Retinal pigment epithelial cell (primary cell): ENCODE measurements at regions not wholly inside any gene's neighbourhood (a gene's known extent, or its start where the extent isn't known, plus 50 kb on each side); places are given as distances from the start of the nearest gene placed in this dataset.
A peak's percentile ranks its signal among the peaks of the same experiment; 100 is the strongest.

ENCODE experiments used
- DNase-seq: peaks from one replicate; pipeline ENCODE4 v3.0.0-alpha.2; 2010; ENCODE audit warnings: low read depth
- H3K4me3 ChIP-seq: 2 replicates; pipeline ENCODE4 v1.5.1; 2011; ENCODE audit warnings: mild to moderate bottlenecking, low read length, control low read depth, moderate library complexity
- TF ChIP-seq, protein P1 (sequence below): conservative IDR thresholded peaks from 2 replicates; pipeline ENCODE4 v1.5.1; 2011; ENCODE audit warnings: low read depth, low read length, control low read depth, inconsistent platforms

DNA sequence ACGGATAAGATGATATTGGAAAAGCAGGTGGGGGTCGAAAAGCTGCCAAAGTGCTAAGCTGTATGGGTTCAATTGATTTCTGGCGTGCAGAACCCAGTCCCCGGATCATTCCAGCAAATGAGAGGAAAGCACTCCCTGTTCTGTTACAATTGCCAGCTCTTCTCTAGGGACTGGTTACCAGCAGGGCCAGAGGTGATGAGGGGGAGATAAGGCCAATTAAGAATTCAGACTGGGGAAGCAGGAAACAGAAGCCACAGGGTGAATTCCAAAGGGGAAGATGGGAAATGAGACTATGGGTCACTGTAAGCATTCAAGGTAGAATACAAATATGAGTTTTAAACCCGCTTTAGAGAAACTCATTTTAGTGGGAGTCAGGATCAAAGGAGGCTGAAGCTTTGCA, 349.4 kb upstream of the MAP3K7 start:
- TF ChIP-seq, protein P1, sequence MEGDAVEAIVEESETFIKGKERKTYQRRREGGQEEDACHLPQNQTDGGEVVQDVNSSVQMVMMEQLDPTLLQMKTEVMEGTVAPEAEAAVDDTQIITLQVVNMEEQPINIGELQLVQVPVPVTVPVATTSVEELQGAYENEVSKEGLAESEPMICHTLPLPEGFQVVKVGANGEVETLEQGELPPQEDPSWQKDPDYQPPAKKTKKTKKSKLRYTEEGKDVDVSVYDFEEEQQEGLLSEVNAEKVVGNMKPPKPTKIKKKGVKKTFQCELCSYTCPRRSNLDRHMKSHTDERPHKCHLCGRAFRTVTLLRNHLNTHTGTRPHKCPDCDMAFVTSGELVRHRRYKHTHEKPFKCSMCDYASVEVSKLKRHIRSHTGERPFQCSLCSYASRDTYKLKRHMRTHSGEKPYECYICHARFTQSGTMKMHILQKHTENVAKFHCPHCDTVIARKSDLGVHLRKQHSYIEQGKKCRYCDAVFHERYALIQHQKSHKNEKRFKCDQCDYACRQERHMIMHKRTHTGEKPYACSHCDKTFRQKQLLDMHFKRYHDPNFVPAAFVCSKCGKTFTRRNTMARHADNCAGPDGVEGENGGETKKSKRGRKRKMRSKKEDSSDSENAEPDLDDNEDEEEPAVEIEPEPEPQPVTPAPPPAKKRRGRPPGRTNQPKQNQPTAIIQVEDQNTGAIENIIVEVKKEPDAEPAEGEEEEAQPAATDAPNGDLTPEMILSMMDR = no peak
- DNase-seq = no peak
- no peak overlapping the region for H3K4me3 ChIP-seq

DNA sequence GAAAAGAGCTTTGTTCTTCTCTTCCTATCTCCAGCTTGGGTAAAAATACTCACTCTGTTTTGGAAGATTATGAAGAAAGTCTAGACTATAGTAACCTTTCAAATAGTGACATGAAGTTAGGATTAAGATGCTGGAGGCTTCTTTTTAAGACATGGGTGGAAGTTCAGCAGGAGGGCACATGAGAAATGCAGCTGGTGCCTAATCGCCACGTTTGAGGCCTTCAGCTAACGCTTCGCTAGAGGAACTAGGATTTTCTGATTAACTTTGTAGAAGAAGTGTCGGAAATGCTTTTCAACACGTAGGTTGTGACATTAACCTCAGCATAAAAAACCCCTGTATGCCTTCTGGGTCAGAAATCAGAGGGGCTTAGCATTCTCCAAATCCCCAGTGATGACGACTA, 348.1 kb upstream of the MAP3K7 start:
- no peak for DNase-seq
- TF ChIP-seq, protein P1 = no peak
- H3K4me3 ChIP-seq = no peak overlapping the region

DNA sequence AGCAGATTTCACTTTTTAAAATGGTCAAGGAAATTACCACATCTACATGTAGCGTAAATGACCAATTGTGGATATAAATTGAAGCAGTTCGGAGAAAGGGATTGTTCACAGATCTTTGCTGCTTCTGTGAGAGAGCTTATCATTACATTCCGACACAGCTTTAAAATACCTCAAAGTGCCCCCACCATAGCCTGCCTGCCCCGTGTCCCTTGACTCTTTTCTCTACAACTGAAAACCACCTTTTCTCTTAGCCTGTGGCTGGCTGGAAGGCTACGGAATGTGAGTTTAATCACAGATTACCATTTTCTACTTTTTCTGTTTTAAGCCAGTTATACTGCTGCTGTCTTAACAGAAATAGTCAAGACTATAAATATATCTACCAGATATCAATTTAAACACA, 347.2 kb upstream of the MAP3K7 start:
- H3K4me3 ChIP-seq = no peak overlapping the region
- TF ChIP-seq, protein P1 = no peak
- DNase-seq = peak; percentile 64

DNA sequence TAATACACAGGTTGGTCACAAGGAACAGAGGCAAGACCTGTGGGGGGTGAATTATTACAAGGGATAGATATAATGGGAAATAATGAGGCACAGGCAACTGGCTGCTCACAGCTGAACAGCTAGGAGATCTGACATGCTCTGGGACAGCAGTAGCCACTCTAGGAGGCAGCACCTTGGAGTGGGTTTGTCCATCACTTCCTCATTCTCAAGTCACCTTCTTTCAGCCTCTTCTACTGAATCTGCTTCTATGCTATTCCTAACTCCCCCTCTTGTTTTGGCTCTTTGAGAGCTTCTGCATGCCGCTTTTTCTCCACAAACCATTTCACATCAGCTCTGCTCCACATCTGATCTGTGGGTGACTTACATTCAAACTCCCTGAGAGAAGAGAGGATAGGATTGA, 345.5 kb upstream of the MAP3K7 start:
- H3K4me3 ChIP-seq = no peak overlapping the region
- TF ChIP-seq, protein P1 = no peak
- DNase-seq = no peak

DNA sequence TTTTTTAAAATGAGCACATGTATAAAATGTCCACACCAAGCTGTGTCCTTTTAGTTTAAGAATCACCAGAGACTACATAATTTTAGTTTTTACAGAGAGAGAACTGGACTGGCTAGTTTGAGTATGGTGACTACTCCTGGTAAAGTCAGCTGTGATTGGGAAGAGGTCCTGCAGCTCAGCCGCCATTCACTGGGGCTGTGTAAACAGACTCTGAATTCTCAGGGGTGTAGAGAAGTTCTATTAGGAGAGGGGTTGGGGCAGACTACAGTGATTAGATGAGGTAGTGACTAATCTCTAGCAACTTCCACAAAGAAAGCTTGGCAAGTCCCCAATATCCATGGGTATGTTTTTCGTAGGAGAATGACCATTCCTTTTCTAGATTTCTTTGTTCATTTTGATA, 341.2 kb upstream of the MAP3K7 start:
- H3K4me3 ChIP-seq = no peak overlapping the region
- TF ChIP-seq, protein P1 = no peak
- no peak for DNase-seq

DNA sequence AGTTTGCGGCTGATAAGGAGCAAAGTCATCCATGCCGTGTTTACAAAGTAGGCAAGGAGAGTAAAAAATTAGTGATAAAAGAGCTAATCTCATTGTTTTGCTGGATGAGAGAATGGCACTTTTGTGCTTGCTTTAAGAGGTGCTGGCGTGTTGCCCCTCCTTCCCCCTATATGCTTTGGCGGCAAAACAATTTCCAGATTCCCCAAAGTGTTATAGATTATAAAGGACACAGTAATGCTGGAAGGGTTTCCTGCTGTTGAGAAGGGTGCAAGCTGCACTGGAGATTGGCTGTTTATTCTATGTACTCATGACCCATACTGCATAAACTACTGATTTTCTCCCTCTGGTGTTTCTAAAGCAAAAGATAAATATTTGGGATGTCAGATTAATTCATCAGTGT, 338.9 kb upstream of the MAP3K7 start:
- no peak for DNase-seq
- TF ChIP-seq, protein P1 = no peak
- H3K4me3 ChIP-seq = no peak overlapping the region

DNA sequence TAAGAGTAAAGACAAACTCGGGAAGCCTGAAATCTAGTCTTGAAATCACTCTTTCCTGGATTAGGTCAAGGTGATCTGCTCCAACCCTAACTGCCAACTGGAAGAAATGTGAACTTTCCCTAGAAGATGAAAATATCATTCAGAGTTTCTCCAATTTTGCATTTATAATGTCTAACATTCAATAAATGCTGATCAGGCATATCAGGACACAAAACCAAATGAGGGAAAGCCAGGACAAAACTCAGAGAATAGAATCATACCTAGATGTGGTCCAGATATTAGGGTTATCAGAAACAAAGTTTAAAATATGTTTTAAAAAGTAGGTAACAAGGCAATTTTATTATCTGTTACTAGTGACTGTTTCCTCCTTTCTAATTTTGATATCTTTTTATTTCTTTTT, 335.5 kb upstream of the MAP3K7 start:
- TF ChIP-seq, protein P1 = no peak
- H3K4me3 ChIP-seq = no peak overlapping the region

More for the DNA sequence above, 335.5 kb upstream of the MAP3K7 start:
- no peak for DNase-seq
